GM19372 (cell line): ENCODE measurements at regions not wholly inside any gene's neighbourhood (a gene's known extent, or its start where the extent isn't known, plus 50 kb on each side); places are given as distances from the start of the nearest gene placed in this dataset.
"Not testable (repeated sequence)": the region's sequence is repeated elsewhere in the genome, so short reads cannot be mapped to it uniquely, and the experiment has no call there.

Source experiments
- ATAC-seq: cut with Tn5 transposase; IDR thresholded peaks from one replicate; pipeline ENCODE4 v1.9.1; 2021; ENCODE audit warnings: mild to moderate bottlenecking, low read depth, moderate library complexity; ENCODE audit not compliant: unreplicated experiment

DNA sequence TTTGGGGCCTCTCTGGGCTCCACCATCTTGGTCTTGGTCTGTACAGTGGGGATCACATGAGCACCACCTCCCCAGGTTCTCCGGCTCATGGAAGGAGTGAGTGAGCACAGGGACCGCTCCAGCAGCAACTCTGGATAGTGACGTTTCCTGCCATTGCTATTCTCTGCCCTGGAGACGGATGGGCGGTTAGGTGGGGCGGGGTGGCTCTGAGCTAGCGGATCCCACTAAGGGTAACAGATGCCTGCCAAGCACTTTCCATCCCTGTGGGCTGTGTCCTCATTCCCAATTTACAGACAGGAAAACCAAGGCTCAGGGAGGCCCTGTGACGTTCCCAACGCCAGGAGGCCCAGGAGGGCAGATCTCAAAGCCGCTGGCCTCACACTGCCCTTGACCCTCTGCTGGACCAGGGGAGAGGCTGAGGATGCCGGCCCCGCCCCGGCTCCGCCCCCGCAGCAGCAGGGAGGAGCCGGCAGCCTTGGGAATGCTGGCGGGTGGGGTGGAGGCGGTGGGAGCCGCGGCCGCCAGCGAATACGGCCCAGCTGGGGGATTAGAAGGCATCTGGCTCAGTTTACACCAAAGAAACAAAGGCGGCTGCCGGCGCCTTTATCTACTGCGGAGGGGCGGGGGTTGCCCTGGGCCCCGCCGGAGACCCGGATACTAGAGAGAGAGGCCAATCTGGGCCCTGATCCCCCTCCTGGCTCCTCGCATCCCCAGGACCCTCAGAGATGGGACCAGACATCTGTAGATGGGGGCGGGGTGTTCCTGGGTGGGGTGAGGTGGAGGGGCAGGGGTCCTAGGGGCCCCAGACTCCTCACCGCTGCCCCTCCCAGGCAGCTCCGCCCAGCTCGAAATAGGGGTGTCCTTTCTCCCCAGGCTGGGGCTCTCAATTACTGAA is 122.3 kb upstream of the CIBAR2 start:
- no peak for ATAC-seq

DNA sequence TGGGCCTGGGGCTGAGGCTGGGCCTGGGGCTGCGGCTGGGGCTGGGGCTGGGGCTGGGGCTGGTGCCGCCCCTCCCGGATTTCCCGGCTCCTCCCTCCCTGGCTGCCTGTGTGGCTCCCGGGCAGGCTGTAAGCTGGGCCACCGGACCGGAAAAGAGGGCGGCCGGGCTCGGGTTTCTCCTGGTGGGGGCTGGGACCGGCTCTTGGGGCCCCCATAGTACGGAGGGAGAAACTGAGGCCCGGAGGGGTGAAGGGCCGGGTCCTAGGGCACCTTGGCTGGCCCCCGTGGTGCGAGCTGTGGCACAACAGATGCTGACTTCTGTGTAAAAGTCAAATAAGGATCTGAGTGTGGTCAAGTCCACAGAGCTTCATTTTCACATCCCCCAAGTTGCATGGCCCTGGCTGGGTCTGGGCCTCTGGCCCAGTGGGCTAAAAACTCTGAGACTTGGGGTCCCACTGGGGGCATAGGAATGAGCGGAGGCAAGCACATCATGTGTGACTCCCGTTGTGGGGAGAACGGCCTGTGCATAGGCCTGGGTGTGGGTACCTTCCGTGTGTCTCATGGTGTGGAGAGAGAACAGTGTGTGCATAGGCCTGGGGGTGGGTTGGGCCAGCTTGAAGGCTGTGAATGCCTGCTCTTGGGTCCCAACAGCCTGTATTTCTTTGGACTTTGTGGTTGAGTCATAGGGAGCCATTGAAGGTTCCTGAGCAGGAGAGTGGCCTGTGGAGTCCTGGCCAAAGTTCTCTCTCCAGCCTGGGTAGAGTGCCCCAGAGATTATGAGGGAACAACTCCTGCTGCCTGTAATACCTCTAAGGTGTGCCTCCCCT is 123.9 kb upstream of the CIBAR2 start:
- no peak for ATAC-seq

DNA sequence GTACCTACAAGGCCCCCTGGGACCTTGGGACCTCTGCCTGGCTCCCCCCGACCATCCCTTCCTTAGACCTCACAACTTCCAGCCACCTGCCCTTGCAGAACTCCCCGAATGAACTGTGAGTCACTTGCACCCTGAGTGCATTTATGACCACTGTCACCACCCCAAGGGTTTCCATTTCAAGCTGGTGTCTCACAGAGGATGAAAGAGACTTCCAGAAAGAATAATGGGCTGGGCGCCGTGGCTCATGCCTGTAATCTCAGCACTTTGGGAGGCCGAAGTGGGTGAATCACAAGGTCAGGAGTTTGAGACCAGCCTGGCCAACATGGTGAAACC is 124.5 kb upstream of the CIBAR2 start:
- ATAC-seq, result no peak

DNA sequence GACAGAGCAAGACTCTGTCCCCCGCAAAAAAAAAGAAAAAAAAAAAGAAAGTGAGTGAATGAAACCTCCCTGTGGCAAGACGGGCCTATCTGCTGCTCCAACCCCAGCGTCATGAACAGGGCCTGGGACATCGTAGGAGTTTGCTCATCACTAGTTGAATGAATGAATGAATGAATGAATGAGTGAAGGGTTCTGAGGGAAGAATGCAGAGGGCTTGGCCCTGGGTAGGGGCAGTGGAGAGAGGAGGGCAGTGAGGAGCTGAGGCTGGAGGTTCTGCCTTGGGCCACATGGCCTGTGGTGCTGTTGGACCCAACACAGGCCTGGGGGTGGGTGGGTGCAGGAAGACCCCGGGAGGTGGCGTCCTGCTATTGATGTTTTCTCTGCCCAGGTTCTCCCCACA is 125.5 kb upstream of the CIBAR2 start:
- no peak for ATAC-seq

DNA sequence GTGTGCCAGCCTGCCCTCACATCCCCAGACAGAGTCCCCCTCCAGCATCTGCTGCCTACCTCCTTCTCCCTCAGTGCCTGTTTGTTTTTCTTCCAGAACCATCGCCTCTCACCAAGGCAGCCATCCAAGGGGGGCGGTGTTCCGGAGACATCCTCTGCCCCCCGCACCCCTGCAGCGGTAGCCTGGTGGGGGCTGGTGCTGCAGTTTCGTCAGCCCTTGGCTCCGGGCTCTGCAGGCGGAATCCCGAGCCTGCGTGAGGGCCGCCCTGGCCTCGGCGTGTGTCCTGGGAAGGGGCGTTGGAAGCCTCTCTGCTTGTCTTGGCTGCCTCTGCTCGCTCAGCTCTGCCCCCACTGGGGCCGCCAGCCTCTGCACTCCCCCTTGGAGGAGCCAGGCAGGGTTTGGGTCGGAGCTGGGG is 126.0 kb upstream of the CIBAR2 start:
- no peak for ATAC-seq

DNA sequence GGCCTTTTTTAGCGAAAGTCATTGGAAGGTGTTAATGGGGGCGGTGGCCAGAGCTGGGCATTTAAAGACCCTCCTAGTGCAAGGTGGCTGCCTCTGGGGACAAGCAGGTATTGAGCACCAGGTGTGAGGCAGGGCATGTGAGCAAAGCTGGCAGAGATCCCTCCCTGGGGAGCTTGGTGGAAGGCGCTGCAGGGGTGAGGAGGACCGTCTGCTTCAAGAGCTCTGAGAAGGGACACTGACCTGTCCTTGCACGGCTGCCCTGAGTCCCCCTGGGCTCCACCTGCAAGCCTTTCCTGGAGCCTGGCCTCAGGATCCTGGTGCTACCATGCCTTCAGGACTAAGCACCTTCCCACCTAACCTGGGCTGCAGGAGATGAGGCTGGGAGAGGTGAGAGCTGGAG is 127.0 kb upstream of the CIBAR2 start:
- ATAC-seq, result no peak

DNA sequence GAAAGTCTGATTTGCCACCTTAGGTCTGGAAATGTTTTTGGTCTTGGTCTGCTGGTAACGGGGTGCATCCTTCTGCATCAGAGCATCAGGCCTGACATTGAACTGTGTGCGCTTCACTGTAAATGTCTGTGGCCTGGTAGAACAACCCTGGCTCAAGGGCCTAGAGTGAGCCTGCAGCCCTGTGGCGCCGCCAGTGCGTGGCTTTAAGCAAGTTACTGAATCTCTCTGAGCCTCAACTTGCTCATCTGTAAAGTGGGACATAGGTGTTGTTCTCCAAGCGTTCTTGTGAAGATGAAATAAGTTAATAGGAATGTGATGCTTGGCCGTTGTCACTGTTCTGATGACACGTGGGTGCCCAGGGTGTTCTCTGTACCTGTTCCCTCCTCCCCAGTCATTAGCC is 127.6 kb upstream of the CIBAR2 start:
- no peak for ATAC-seq

DNA sequence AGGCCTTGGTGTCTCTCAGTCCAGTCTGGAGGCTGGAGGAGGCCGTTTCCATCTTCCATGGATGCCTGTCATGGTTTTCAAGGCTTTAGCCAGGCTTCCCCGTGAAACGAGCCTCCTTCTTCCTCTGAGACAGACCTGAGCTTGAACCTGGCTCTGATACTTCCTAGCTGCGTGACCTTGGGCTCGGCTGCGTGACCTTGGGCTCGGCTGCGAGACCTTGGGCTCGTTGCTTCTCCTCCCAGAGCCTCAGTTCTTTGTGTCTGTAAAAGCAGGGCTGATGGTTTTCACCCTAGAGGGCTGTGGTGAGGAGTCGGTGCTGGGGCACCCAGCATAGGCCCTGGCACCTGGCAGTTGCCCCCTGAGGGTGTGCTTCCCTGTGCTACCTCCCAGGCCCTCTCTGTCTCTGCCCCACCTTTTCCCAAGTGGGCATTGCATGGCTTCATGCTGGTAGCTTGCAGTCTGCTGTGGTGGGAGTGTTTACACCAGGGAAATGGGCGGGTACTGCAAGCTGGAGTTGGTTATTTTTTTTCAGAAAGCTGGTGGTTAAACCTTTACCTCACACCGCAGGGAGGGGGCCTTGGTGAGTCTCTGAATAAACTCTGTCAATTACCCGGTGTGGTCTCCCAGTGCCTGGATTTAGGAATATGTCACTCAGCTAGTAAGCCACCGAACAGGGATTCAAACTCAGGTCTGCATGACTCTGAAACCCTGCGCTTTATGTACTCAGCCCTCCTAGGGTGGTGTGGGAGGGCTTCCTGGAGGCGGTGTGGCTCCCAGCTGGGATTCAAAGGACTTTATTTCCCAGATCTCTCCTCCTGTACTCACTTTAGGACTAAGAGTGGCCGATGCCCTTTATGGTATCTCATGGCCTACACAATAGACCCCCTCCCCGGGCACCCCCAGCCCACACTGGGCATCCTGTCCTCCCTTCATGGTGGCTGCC is 129.0 kb upstream of the CIBAR2 start:
- ATAC-seq, result no peak

DNA sequence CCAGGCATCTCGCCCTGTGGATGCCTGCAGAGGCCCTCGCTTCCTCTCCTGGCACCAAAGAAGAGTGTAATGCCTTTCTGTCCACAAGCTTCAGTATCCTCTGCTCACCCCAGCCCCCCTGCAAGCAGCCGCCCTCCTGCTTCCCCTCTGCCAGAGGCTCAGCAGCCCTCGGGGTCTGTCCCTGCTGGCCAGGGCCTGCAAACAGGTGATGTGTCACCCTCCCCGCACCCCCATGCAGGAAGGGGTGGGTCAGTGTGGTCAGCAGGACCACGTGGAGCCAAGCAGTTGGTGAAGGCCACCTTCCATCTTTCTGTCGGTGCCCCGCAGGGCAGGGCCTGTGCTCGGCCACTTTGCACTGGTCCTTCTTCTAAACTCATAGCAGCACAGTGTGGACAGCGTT is 129.9 kb upstream of the CIBAR2 start:
- ATAC-seq, result no peak

DNA sequence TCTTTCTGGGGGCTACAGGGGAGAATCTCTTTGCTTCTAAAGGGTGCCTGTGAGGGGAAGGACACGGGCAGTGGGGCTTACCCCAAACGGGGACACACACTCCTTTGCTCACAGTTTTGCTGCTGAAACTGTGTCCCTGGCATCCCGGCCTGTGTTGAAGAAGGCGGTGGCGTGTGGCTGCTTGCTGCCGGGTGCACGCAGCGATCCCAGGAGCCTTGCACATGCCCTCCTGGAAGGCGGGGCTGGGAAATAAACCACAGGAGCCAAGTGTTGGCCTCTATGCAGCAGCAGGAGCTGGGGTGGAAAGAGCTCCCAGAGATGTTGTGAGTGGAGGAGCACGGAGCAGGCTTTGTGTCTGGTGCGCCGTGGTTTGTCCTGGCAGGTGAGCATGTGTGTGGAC is 131.0 kb upstream of the CIBAR2 start:
- no peak for ATAC-seq

DNA sequence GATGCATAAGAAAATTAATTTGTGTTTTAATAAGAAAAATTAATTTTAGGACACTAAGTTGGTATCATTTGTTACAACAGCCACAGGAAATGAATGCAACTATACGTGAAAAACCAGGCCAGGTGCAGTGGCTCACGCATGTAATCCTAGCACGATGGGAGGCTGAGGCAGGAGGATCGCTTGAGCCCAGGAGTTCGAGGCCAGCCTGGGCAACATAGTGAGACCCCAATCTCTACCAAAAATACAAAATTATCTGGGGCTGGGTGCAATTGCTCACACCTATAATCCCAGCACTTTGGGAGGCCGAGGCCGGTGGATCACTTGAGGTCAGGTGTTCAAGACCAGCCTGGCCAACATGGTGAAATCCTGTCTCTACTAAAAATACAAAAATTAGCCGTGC is 132.2 kb upstream of the CIBAR2 start:
- ATAC-seq, result not testable (repeated sequence)

DNA sequence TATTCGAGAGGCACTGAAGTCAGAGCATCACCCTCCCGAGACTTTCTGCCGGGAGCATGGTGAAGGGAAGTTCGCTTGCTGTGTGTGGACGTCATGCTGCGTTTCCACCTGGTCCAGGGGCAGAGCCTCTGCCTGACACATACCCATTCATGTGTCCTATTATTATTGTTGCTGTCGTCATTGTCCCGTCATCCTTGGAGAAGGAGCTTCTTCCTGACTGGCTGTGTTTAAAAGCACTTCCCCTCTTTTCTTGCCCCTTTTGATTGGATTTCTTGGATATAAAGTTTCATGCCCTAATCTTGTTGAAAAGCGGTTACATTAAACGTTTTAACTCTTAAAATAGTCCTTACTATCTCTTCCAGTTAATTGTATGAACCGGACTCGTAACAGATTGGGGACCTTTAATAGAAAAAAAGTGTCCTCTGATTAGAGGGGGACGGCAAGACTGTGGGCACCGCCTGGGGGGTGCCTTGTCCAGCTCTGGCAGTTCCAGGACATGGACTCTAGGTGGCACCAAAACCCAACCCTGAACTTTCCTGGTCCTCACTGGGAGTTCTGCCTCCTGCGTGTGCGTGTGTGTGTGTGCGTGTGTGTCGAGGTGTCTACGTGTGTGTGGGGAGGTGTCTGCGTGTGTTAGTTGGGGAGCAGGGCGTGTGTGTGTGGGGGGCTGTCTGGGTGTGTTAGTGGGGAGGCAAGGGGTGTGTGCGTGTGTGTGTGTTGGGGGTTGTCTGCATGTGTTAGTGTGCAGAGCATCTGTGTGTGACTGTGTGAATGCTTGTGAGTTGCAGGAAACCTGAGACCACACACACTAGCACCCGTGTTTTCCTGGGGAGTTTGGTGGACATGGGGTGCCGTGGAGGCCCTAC is 133.3 kb upstream of the CIBAR2 start:
- no peak for ATAC-seq

DNA sequence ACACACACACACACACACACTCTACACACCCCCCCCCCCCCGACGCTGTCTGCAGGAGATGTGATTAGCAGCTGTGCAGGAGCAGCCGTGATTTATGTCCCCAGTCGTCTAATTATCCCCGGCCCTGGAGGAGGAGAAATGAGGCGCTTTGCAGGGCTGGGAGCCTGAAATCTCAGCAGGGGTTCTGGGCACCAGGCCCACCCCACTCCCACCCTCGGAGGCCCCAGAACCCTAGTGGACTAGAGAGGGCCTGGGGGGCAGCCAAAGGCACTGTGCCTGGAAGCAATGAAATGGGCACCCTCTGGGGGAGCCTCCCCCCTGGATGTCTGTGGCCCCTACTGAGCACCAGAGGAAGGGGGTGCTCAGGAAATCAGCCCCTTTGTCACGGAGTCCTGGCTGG is 134.2 kb upstream of the CIBAR2 start:
- no peak for ATAC-seq

DNA sequence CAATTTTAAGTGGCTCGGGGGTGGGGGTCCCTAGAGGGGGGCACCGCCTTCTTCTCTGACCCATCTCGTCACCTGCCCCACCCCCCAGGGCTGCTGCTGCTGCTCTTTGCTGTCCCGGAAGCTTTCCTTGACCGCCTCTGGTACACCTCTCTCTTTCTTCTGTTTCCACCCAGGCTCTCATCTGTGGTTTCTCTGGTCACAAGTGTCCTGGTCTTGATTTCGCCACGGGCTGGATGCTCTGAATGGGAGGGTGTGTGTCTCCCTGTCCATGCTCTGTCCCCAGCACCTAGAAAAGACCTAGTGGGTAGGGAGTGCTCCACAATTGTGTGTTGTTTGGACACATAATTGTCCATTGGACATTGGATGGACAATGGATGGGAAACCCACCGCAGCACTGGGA is 134.7 kb upstream of the CIBAR2 start:
- ATAC-seq, result no peak

DNA sequence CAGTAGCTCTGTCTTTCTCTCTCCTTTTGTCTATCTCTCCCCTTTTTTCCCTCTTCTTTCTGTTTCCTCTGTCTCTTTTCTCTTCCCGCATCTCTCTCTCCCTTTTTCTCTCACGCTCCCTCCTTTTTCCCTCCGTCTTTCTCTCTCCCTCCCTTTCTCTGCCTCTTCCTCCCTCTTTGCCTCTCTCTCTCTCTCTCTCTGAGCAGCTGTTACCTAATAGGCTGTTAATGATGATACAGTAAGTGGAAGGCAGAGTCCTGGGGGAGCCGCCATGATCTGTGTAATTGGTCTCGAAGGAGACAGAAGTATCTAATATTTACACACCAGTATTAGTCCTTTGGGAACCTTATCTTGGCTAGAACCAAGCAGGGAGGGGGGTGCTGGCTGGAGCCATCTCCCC is 136.1 kb upstream of the CIBAR2 start:
- ATAC-seq, result no peak

DNA sequence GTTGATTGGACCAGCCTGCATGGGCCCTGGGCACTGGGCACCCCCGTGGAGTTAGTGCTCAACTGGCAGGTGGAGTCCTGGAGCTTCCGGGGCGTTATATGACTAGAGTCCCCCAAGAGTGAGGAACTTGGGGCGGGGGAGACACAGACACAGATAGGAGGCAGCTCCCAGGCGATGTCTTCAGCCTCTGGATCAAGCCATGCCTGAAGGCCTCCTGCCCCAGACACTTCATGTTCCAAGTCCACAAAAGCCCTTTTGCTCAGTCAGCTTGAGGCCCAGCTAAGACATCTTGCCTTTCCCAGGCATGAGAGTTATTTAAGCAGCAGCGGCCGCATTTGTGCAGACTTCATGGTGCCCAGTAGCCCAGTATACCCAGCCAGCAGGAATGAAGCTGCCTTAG is 136.6 kb upstream of the CIBAR2 start:
- ATAC-seq, result no peak

DNA sequence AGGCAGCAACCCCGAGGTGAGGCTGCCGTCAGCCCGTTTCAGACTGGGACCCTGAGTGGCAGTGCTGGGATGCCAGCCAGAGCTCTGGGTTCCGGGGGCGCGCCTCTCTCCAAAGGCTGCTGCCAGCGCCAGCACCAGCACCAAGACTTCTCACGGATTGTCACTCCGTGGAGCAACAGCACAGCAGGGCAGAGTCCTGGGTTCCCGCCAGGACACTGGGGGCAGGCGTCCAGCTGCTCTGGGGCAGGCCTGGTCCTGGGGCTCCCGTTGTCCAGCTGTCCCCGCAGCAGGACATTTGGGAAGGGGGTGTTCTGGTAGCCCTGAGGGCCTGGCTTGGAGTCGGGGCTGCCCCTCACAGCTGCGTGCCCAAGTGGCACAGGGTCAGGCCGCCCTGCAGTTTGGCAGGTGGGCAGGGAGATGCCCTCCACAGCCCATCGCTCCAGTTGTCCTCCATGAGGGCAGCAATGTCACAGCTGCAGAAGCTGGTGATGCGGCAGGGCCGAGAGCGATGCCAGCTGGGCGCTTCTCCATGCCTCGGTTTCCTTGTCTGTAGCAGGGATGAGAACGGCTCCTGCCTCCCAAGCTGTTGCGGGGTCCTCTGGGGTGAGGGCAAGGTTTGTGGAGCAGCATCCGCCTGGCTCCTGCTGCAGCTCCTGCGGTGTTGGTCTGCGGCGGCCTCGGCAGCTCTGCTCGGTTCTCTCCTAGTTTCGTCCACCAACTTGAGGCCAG is 137.3 kb upstream of the CIBAR2 start:
- ATAC-seq, result no peak

DNA sequence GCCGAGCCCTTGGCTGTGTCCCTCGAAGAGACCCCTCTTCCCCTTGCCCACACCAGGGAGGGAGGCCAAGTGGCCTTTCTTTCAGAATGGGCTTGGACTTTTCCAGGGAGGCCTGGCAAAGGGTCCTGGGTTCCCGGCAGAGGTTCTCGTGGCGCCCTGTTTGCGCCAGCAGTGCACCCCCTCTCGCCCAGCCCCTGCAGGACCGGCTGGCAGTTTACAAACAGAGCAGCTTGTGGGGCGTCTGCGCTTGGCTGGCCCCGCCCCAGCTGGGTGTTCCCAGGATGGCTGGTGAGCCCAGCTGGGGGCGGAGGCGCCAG is 137.8 kb upstream of the CIBAR2 start:
- ATAC-seq, result no peak

DNA sequence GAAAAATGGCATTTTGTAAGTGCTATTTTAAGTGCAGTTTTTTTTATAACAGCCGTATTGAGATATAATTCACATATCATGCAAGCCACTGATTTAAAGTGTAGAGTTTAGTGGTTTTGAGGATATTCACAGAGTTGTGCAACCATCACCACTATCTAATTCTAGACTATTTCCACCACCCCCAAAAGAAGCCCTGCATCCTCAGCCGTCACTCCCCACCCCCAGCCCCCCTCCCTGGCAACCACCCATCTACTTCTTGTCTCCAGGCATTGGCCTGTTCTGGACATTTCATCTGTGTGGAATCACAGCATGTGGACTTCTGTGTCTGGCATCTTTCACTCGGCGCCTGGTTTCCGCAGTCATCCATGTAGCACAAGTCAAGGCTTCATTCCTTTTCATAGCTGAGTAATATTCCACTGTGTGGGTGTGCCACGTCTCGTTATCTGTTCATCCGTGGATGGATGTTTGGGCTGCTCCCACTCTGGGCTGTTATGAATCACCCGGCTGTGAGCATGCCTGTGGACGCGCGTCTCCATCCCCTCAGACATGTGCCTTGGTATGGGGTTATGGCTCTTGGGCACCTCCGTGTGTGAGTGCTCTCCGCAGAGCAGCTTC is 138.4 kb upstream of the CIBAR2 start:
- ATAC-seq, result no peak
